ENCODE measurements at regions not wholly inside any gene's neighbourhood (a gene's known extent, or its start where the extent isn't known, plus 50 kb on each side); places are given as distances from the start of the nearest gene placed in this dataset.

DNA sequence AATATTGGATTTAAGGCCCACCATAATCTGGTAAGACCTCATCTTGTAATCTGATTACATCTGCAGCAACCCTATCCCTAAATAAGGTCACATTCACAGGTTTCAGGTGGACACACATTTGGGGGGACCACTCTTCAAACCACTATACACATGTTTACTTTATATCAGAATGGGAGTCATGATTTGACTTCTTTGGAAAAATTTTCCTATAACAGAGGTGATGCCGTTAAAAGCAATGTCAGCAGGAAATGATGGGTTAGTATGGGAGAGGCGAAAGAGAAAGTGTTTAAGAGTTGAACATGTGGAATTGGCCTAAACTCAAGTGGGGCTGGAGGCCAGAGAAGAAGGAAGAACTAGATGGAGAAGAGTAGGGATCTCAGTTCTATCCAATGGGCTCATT lies 281.7 kb upstream of the ERCC4 start:
- TF ChIP-seq, protein P1, sequence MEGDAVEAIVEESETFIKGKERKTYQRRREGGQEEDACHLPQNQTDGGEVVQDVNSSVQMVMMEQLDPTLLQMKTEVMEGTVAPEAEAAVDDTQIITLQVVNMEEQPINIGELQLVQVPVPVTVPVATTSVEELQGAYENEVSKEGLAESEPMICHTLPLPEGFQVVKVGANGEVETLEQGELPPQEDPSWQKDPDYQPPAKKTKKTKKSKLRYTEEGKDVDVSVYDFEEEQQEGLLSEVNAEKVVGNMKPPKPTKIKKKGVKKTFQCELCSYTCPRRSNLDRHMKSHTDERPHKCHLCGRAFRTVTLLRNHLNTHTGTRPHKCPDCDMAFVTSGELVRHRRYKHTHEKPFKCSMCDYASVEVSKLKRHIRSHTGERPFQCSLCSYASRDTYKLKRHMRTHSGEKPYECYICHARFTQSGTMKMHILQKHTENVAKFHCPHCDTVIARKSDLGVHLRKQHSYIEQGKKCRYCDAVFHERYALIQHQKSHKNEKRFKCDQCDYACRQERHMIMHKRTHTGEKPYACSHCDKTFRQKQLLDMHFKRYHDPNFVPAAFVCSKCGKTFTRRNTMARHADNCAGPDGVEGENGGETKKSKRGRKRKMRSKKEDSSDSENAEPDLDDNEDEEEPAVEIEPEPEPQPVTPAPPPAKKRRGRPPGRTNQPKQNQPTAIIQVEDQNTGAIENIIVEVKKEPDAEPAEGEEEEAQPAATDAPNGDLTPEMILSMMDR (IDR thresholded peaks at IDR 0.05; ENCODE audit: insufficient read depth, low read depth, low read length) = no peak
- Histone ChIP-seq H3K4me3 (ENCODE audit: low read depth, low read length) (no peak overlapping the region), H3K36me3 (ENCODE audit: control insufficient read depth, insufficient read depth, low read length) (no peaks in the 10 kb centered on the region), H3K27me3 (ENCODE audit: control insufficient read depth, insufficient read depth, low read length) (no peaks in the 10 kb centered on the region)
- DNase-seq (ENCODE audit: low read depth) = no peak
- ChIA-PET CTCF (no interaction called here), POLR2A (no interaction called here)

DNA sequence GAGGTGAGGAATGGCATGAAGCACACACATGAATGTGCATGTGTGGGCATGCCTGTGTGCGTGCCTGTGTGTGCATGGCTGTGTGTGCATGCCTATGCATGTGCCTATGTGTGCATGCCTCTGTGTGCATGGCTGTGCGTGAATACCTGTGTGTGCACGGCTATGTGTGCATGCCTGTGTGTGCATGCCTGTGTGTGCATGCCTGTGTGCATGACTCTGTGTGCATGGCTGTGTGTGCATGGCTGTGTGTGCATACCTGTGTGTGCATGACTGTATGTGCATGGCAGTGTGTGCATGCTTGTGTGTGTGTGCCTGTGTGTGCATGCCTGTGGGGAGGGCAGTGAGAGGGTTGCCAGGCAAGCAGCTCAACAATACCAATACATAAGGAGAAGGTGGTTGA lies 276.5 kb upstream of the ERCC4 start:
- no peak for DNase-seq (ENCODE audit: low read depth)
- CTCF ChIA-PET = no interaction called here
- H3K4me3 ChIP-seq (ENCODE audit: low read depth, low read length) = no peak overlapping the region
- TF ChIP-seq, protein P1 (IDR thresholded peaks at IDR 0.05; ENCODE audit: insufficient read depth, low read depth, low read length) = no peak
- POLR2A ChIA-PET = no interaction called here
- H3K36me3 ChIP-seq (ENCODE audit: control insufficient read depth, insufficient read depth, low read length) = no peaks in the 10 kb centered on the region
- no peaks in the 10 kb centered on the region for H3K27me3 ChIP-seq (ENCODE audit: control insufficient read depth, insufficient read depth, low read length)

DNA sequence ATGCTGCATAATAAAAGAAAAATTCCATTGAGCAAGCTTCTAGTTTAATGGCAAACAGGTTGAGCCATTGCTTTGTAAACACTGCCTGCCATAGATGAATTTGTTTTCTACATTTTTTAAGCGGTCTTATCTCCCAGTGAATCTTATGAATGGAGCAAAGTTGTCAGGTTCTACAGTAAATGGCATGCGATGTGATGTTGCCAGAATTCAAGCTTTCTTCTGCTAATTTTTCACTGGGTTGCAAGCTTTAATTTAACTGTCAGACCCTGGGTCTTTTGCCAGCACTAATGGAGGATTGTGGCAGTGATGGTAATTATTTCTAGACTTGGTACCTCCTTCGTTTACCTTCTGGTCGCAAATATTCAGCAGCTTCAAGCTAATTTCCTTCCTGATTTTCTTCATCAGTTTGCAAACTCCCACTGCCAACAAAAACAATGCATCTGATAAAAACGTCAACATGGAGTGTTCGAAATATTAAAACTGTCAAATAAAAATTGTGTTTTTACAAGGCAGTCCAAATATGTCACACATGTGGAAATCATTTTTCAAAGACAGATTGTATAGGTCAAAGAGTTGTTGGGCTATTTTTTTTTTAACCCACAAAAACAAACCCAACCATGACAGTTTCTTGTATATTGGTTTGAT lies 274.2 kb upstream of the ERCC4 start:
- CTCF ChIA-PET = no interaction called here

DNA sequence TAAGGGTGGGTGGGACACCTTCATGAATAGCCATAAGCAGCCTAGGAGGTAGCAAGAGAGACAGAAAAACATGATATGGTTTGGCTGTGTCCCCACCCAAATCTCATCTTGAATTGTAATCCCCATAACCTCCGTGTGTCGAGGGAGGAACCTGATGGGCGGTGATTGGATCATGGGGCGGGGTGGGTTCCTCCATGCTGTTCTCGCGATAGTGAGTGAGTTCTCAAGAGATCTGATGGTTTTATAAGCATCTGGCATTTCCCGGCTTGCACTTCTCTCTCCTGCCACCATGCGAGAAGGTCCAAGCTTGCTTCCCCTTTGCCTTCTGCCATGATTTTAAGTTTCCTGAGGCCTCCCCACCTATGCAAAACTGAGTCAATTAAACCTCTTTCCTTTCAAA lies 259.1 kb upstream of the ERCC4 start:
- H3K27me3 ChIP-seq (ENCODE audit: control insufficient read depth, insufficient read depth, low read length) = no peaks in the 10 kb centered on the region
- DNase-seq (ENCODE audit: low read depth) = no peak
- no peaks in the 10 kb centered on the region for H3K36me3 ChIP-seq (ENCODE audit: control insufficient read depth, insufficient read depth, low read length)
- H3K4me3 ChIP-seq (ENCODE audit: low read depth, low read length) = no peak overlapping the region
- TF ChIP-seq, protein P1 (IDR thresholded peaks at IDR 0.05; ENCODE audit: insufficient read depth, low read depth, low read length) = no peak
- POLR2A ChIA-PET = no interaction called here
- CTCF ChIA-PET = no interaction called here

More for the DNA sequence above, 274.2 kb upstream of the ERCC4 start:
- DNase-seq (ENCODE audit: low read depth) = no peak
- TF ChIP-seq, protein P1 (IDR thresholded peaks at IDR 0.05; ENCODE audit: insufficient read depth, low read depth, low read length) = no peak
- H3K27me3 ChIP-seq (ENCODE audit: control insufficient read depth, insufficient read depth, low read length) = no peaks in the 10 kb centered on the region
- H3K36me3 ChIP-seq (ENCODE audit: control insufficient read depth, insufficient read depth, low read length) = no peaks in the 10 kb centered on the region
- POLR2A ChIA-PET = no interaction called here
- no peak overlapping the region for H3K4me3 ChIP-seq (ENCODE audit: low read depth, low read length)

DNA sequence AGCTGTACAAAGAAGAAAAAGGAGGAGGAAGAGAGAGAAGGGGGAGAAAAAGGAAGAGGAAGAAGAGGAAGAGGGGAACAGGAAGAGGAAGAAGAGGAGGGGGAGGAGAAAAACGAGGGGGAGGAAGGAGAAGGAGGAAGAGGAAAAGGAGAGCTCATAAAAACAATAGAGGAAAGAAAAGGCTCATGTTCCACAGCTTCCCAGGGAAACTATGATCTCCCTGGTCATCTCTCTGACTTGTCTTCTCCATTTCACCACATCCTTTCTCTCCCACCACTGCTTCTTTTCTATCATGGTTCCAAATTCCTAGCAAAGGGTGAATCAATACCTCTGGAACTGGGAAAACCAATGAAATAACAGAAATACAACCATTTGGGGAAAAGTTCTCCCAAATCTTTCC lies 254.1 kb upstream of the ERCC4 start:
- H3K36me3 ChIP-seq (ENCODE audit: control insufficient read depth, insufficient read depth, low read length) = no peaks in the 10 kb centered on the region
- TF ChIP-seq, protein P1 (IDR thresholded peaks at IDR 0.05; ENCODE audit: insufficient read depth, low read depth, low read length) = no peak
- DNase-seq (ENCODE audit: low read depth) = no peak
- H3K4me3 ChIP-seq (ENCODE audit: low read depth, low read length) = no peak overlapping the region
- ChIA-PET CTCF (no interaction called here), POLR2A (no interaction called here)
- no peaks in the 10 kb centered on the region for H3K27me3 ChIP-seq (ENCODE audit: control insufficient read depth, insufficient read depth, low read length)
